Prostate gland (tissue), 2 donors: ENCODE measurements at regions not wholly inside any gene's neighbourhood (a gene's known extent, or its start where the extent isn't known, plus 50 kb on each side); places are given as distances from the start of the nearest gene placed in this dataset.

Experiments used
- POLR2A ChIP-seq: fragments of 450-650 bp; IDR thresholded peaks from one replicate; pipeline ENCODE4 v1.6.1; 2016; ENCODE audit warnings: antibody characterized with exemption, mild to moderate bottlenecking
- TF ChIP-seq, protein P1 (sequence below), 4 experiments: fragments of 200-600 bp in 2 of 4; fragments of 450-650 bp in 2 of 4; sonication (generic) in 2 of 4; IDR thresholded peaks; 1 replicate in 3 of 4; 2 replicates in 1 of 4; pipeline ENCODE4 v1.5.1; 2016 to 2019; ENCODE audit warnings: antibody characterized with exemption in 4 of 4, mild to moderate bottlenecking in 2 of 4, moderate library complexity in 2 of 4

DNA sequence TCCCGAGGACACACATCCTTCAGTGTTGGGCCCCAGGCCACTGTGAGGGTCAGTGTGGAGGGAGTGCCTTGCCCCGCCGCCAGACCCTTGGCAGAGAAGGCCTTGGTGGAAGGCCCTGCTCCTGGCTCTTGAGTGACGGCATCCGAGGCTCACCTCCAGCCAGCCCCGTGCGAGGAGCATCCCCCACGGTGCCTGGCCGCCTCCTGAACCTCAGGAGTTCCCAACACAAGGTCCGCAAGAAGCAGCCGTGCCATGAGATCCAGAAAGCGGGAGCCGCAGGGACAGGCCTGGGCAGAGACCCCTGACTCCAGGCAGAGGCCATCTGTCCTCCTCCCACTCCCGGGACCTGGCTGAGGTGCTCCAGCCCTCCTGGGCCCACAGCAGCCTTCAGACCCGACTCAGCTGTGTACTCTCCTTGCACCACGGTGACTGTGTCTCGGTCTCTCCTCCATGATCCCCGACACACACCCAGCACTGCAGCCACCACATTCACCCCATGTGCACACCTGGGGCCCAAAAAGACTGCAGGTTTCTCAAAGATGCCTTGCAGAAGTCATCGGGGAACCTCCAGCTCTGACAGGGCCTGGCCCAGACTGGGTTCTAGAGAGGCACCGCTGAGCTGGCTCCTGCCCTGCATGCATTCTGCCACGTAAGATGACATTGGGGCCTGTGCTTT, 870.2 kb downstream of the BRD1 start:
- TF ChIP-seq, protein P1, sequence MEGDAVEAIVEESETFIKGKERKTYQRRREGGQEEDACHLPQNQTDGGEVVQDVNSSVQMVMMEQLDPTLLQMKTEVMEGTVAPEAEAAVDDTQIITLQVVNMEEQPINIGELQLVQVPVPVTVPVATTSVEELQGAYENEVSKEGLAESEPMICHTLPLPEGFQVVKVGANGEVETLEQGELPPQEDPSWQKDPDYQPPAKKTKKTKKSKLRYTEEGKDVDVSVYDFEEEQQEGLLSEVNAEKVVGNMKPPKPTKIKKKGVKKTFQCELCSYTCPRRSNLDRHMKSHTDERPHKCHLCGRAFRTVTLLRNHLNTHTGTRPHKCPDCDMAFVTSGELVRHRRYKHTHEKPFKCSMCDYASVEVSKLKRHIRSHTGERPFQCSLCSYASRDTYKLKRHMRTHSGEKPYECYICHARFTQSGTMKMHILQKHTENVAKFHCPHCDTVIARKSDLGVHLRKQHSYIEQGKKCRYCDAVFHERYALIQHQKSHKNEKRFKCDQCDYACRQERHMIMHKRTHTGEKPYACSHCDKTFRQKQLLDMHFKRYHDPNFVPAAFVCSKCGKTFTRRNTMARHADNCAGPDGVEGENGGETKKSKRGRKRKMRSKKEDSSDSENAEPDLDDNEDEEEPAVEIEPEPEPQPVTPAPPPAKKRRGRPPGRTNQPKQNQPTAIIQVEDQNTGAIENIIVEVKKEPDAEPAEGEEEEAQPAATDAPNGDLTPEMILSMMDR (IDR thresholded peaks at IDR 0.05): no peak
- TF ChIP-seq POLR2A: no peak
